ENCODE measurements at regions not wholly inside any gene's neighbourhood (a gene's known extent, or its start where the extent isn't known, plus 50 kb on each side); places are given as distances from the start of the nearest gene placed in this dataset.

DNA sequence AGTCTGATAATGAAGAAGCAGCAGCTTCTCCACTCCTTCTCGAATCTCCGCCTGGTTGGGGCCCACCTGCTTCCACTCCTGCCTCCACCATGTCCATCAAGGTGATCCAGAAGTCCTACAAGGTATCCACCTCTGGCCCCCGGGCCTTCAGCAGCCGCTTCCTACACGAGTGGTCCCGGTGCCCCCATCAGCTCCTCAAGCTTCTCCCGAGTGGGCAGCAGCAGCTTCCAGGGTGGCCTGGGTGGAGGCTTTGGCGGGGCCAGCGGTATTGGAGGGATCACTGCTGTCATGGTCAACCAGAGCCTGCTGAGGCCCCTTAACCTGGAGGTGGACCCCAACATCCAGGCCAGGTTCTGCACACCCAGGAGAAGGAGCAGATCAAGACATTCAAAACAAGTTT lies 381.0 kb upstream of the USP15 start:
- no peaks in the 10 kb centered on the region for H3K4me1 Mint-ChIP-seq
- H3K9me3 Mint-ChIP-seq = peaks cover 2 to 5% (median 2%) of the 10 kb centered on the region in 3 donors
- H3K36me3 Mint-ChIP-seq = no peaks in the 10 kb centered on the region
- H3K27ac Mint-ChIP-seq = no peak overlapping the region
- H3K4me3 Mint-ChIP-seq = no peak overlapping the region
- H3K27me3 Mint-ChIP-seq = no peaks in the 10 kb centered on the region

DNA sequence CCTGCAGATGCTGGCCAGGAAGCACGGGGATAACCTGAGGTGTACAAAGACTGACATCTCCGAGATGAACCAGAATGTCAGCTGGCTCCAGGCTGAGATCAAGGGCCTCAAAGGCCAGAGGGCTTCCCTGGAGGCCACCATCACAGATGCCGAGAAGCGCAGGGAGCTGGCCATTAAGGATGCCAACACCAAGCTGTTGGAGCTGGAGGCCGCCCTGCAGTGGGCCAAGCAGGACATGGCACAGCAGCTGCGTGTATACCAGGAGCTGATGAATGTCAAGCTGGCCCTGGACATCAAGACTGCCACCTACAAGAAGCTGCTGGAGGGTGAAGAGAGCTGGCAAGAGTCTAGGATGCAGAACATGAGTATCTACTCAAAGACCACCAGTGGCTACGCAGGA lies 380.0 kb upstream of the USP15 start:
- no peak overlapping the region for H3K4me3 Mint-ChIP-seq
- H3K27ac Mint-ChIP-seq = no peak overlapping the region
- no peaks in the 10 kb centered on the region for H3K4me1 Mint-ChIP-seq

DNA sequence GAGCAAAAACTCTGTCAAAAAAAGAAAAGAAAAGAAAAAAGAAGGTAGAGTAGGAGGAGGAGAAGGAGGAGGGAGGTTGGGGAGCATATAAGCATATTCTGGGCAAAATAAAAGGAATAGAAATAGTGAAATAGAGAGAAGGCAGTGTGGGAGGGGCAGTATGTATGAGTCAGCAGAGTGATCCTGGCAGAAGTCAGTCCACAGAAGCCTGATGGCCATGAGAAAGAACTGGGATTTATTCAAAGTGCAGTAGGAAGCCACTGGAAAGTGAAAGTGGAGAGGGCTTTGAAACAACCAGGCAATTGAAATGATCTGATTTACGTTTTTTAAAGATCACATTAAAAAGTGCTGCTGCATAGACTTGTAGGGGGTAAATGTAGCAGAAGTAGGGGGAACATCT lies 368.6 kb upstream of the USP15 start:
- H3K27me3 Mint-ChIP-seq = peaks cover 2% of the 10 kb centered on the region
- H3K9me3 Mint-ChIP-seq = peaks cover 2 to 9% (median 3%) of the 10 kb centered on the region in 3 donors
- H3K36me3 Mint-ChIP-seq = no peaks in the 10 kb centered on the region
- H3K4me1 Mint-ChIP-seq = peaks cover 0 to 3% (median 0%) of the 10 kb centered on the region in 3 donors
- H3K27ac Mint-ChIP-seq = no peak overlapping the region
- H3K4me3 Mint-ChIP-seq = no peak overlapping the region

More for the DNA sequence above, 380.0 kb upstream of the USP15 start:
- Mint-ChIP-seq H3K36me3 (no peaks in the 10 kb centered on the region), H3K9me3 (peaks cover 0 to 4% (median 2%) of the 10 kb centered on the region in 3 donors), H3K27me3 (no peaks in the 10 kb centered on the region)

DNA sequence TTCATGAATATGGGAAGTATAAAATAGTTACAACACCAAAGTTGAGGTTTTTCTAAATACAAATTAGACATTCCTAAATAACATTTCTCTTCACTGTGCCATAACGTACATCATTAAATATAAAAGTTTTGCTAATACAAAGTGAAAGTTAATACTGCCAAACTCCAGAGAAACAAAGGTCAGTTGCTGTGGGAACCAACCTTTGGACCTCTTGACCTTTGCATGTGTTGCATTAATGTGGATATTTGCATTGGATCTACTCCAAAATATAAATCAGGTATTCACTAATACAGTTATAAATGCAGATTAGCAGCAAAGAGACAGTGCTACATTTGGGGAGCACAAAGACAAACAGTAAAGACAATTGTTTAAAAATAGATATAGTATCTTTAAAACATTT lies 366.0 kb upstream of the USP15 start:
- Mint-ChIP-seq H3K4me3 (no peak overlapping the region), H3K36me3 (no peaks in the 10 kb centered on the region), H3K27ac (no peak overlapping the region), H3K4me1 (peaks cover 0 to 3% (median 0%) of the 10 kb centered on the region in 3 donors), H3K27me3 (peaks cover 2% of the 10 kb centered on the region), H3K9me3 (peaks cover 4 to 15% (median 10%) of the 10 kb centered on the region in 3 donors)

DNA sequence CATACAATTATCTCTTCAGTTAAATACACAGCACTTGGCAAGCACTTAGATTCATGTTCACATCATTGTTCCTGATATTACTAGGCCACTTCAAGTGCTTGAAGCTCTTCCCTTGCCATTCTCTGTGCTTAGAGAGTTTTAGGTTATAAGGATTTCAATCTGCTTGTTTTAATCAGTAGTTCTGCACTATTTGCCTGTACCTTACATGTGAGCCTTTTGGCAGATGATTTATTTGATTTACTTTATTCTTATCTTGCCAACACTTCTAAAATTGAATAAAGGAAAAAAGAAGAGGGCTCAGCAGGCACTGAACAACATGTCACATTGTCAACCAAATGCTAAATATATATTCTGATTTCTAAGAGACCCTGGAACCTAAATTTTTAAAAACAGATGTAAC lies 363.8 kb upstream of the USP15 start:
- Mint-ChIP-seq H3K36me3 (no peaks in the 10 kb centered on the region), H3K4me3 (no peak overlapping the region), H3K4me1 (peaks cover 0 to 3% (median 0%) of the 10 kb centered on the region in 3 donors), H3K27me3 (no peaks in the 10 kb centered on the region), H3K9me3 (peaks cover 5 to 22% (median 10%) of the 10 kb centered on the region in 3 donors), H3K27ac (no peak overlapping the region)

DNA sequence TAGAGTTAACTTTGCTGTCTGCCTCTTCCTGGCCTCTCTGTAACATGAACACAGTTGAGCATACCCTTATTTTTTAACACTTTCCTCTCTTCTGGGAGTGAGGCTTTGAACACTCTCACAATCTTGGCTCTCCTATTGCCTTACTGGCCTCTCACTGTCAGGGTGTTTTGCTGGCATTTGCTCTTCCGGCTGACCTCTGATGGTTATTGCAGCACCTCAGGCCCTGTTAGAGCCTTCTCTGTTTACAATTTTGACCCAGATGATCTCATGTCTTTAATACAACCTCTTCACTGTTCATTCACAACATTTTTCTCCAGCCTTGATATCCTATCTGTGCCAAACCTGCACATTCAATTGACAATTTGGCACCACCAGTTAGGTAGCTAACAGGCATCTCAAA lies 357.8 kb upstream of the USP15 start:
- H3K9me3 Mint-ChIP-seq = peaks cover 6 to 20% (median 14%) of the 10 kb centered on the region in 3 donors
- no peaks in the 10 kb centered on the region for H3K36me3 Mint-ChIP-seq
- H3K27ac Mint-ChIP-seq = no peak overlapping the region
- H3K4me3 Mint-ChIP-seq = no peak overlapping the region
- no peaks in the 10 kb centered on the region for H3K27me3 Mint-ChIP-seq
- H3K4me1 Mint-ChIP-seq = no peaks in the 10 kb centered on the region

DNA sequence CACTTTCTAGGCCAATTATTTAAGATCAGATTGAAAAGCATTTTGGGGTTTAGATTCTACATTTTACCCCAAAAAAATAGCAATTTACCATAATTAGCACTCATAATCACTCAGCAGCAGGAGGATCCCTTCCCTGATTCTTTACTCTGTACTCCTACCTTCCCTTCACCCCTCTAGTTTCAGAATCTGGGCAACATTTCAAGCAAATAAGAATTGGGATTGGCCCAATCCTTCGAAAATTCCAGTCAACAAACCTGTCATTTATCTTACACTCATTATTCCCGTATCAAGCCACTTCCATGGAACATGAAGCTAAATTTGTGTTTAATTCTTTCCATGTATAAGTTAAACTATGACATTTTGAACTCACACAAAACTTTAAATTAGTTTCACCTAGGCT lies 349.1 kb upstream of the USP15 start:
- no peak overlapping the region for H3K4me3 Mint-ChIP-seq
- H3K9me3 Mint-ChIP-seq = peaks cover 2 to 21% (median 4%) of the 10 kb centered on the region in 3 donors
- H3K4me1 Mint-ChIP-seq = no peaks in the 10 kb centered on the region
- H3K27me3 Mint-ChIP-seq = no peaks in the 10 kb centered on the region
- no peaks in the 10 kb centered on the region for H3K36me3 Mint-ChIP-seq
- no peak overlapping the region for H3K27ac Mint-ChIP-seq

DNA sequence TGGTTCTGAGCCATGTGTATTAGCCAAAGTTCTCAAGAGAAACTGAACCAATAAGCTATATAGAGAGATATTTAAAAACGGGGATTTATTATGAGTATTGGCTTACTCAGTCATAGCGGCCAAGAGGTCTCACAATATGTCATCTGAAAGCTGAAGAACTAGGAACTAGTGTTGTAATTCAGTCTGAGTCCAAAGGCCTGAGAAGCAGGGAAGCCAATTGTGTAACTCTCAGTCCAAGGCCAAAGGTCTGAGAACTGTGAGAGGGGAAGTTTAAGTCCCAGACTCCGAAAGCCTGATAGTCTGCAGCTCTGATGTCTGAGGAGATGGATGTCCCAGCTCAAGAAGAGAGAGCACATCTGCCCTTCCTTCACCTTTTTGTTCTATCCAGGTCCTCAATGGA lies 344.8 kb upstream of the USP15 start:
- Mint-ChIP-seq H3K9me3 (peaks cover 2 to 16% (median 5%) of the 10 kb centered on the region in 3 donors), H3K4me1 (no peaks in the 10 kb centered on the region), H3K27ac (no peak overlapping the region), H3K27me3 (no peaks in the 10 kb centered on the region), H3K4me3 (no peak overlapping the region), H3K36me3 (peaks cover 2% of the 10 kb centered on the region)

DNA sequence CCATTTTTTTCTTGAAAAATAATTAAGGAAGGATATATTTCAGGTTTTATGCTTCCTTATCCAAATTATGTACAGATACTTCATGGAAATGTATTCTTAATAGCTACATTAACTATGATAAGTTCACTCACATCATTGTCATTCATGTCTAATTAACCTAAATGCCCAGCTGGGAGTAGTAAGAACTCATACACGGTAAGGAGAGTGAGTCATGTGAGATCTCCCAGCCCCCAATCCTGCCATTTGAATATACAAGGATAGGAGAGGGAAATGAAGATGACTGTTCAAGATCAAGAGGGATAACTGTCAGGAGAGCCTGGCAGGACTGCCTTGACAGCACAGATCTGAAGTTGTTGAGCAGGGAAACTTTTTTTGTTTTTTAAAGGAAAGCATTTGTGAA lies 343.4 kb upstream of the USP15 start:
- H3K27me3 Mint-ChIP-seq = no peaks in the 10 kb centered on the region
- H3K36me3 Mint-ChIP-seq = peaks cover 2% of the 10 kb centered on the region
- no peak overlapping the region for H3K27ac Mint-ChIP-seq
- no peak overlapping the region for H3K4me3 Mint-ChIP-seq
- H3K4me1 Mint-ChIP-seq = no peaks in the 10 kb centered on the region
- peaks cover 6 to 12% (median 8%) of the 10 kb centered on the region in 3 donors for H3K9me3 Mint-ChIP-seq

DNA sequence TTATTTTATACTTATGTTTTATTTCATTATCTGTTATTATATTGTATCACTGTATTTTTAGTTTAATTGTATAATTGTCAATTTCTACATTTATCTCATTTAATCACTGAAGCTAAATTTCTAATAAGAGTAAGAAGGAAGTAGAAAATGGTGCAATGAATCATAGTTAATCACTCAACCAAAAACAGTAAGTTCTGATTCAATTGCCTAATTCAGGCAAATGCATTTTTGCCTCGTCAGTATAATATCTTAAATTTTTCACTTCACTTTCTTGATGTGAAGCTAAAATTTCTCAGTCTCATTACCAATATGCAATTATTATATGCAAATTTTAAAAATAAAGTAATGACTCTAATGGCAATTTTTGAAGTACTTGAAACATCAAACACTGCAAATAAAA lies 340.5 kb upstream of the USP15 start:
- H3K4me1 Mint-ChIP-seq = no peaks in the 10 kb centered on the region
- no peak overlapping the region for H3K4me3 Mint-ChIP-seq
- H3K36me3 Mint-ChIP-seq = peaks cover 2% of the 10 kb centered on the region
- no peaks in the 10 kb centered on the region for H3K27me3 Mint-ChIP-seq
- H3K27ac Mint-ChIP-seq = no peak overlapping the region
- peaks cover 6 to 18% (median 15%) of the 10 kb centered on the region in 3 donors for H3K9me3 Mint-ChIP-seq

DNA sequence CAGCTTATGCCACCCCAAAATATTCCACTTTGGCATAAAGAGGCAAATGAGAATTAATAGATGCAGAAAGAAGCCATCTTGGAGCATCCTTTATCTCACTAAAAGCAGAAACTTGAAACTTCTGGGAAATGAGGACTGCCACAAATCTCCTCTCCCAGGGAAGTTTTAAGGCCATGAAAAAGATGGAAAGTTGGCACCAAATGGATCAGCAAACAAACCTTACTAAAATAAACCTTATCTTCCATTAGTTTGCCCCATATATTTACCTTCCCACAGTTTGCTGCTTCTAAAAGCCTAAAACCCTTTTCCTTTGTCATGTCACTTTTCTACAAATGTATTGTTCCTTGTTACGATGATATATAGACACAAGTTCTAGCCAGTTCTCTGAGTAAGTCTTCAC lies 340.0 kb upstream of the USP15 start:
- no peak overlapping the region for H3K4me3 Mint-ChIP-seq
- H3K4me1 Mint-ChIP-seq = no peaks in the 10 kb centered on the region
- no peaks in the 10 kb centered on the region for H3K27me3 Mint-ChIP-seq
- peaks cover 2% of the 10 kb centered on the region for H3K36me3 Mint-ChIP-seq
- peaks cover 9 to 18% (median 15%) of the 10 kb centered on the region in 3 donors for H3K9me3 Mint-ChIP-seq
- no peak overlapping the region for H3K27ac Mint-ChIP-seq

DNA sequence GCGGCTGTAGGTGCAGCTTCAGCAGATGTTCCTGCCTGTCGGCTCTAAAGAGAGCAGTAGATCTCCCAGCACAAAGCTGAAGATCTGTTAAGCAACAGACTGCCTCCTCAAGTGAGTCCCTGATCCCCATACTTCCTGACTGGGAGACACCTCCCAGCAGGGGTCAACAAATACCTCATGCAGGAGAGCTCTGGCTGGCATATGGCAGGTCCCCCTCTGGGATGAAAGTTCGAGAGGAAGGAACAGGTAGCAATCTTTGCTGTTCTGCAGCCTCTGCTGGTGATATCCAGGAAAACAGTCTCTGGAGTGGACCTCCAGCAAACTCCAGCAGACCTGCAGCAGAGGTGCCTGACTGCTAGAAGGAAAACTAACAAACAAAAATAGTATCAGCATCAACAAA lies 337.1 kb upstream of the USP15 start:
- Mint-ChIP-seq H3K4me3 (no peak overlapping the region), H3K9me3 (peaks cover 13 to 24% (median 24%) of the 10 kb centered on the region in 3 donors), H3K27ac (no peak overlapping the region), H3K36me3 (peaks cover 1% of the 10 kb centered on the region), H3K27me3 (no peaks in the 10 kb centered on the region), H3K4me1 (no peaks in the 10 kb centered on the region)

DNA sequence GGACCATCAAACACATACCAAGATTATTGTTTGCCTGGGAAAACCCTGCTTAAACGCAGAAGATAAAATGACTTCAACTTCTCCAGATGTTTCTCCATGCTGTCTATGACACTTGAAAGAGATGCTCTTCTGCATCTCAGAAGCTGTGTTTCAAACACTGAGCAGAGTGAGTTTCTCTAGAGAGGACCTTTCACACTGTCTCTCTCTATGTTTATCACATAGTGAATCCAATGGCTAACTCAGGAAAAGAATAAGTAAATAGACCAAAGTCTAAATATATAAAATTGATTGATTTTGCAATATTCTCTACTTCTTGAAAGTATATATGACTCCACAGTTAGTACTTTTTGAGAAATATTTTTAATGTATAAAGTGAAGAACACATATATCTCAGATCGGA lies 325.6 kb upstream of the USP15 start:
- Mint-ChIP-seq H3K27me3 (no peaks in the 10 kb centered on the region), H3K4me1 (no peaks in the 10 kb centered on the region), H3K36me3 (no peaks in the 10 kb centered on the region), H3K9me3 (peaks cover 0 to 6% (median 4%) of the 10 kb centered on the region in 3 donors), H3K27ac (no peak overlapping the region), H3K4me3 (no peak overlapping the region)

DNA sequence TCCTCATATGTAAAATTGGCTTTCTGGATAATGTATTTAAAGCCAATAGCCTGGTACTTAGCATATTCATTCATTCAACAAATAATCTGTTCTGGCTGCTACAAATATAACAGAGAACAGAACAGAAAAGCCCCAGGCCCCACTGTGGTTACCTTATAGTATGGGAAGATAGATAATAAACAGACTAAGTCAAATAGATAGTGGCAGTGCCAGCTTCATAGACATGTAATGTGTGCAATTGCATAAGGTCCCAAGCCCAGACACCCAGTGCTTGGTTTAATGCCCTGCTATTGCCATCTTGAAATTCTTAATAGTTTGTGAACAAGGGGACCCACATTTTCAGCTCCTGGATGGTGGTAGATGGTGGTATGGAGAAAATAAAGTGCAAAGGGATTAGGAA lies 320.2 kb upstream of the USP15 start:
- no peak overlapping the region for H3K27ac Mint-ChIP-seq
- H3K27me3 Mint-ChIP-seq = no peaks in the 10 kb centered on the region
- H3K4me1 Mint-ChIP-seq = no peaks in the 10 kb centered on the region
- H3K9me3 Mint-ChIP-seq = peaks cover 4 to 9% (median 6%) of the 10 kb centered on the region in 3 donors
- no peaks in the 10 kb centered on the region for H3K36me3 Mint-ChIP-seq
- H3K4me3 Mint-ChIP-seq = no peak overlapping the region

DNA sequence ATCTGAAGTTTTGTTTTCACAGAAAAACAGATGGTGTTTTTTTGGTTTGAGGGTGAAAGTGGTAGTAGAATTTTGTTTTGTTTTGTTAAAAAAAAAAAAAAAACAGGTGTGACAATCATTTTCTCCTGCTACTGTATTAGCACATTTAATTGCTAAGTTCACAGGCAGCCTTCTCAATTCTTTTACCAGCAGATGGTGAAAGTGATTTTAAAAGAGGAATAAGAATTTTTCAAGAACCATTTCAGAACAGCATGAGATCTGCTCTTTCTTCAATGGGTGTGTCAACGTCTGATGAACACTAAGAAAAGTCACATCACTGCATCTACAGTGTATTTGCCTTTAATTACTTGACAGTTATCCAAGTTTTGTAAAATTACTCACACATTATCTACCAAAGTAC lies 303.7 kb upstream of the USP15 start:
- Mint-ChIP-seq H3K4me1 (no peaks in the 10 kb centered on the region), H3K36me3 (peaks cover 1% of the 10 kb centered on the region), H3K4me3 (no peak overlapping the region), H3K27me3 (no peaks in the 10 kb centered on the region), H3K9me3 (peaks cover 0 to 3% (median 0%) of the 10 kb centered on the region in 3 donors), H3K27ac (no peak overlapping the region)

DNA sequence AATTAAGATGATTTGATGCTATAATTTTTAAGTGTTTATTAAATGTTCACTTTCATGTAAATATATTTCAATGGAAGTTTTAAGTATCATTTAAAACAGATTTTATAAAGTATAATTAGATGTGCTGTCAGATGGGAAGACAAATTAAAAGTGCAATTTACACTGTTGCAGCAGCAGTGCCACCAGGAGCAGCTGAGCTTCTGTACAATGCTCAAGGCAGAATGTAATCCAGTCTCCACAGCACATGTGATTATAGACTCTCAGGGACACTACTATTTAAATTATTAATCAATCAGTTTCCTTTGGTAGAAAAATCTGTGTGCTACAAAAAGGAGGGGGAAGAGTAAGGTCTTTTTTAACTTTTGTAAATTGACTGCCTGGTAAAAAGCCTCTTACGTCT lies 285.7 kb upstream of the USP15 start:
- no peaks in the 10 kb centered on the region for H3K4me1 Mint-ChIP-seq
- H3K27ac Mint-ChIP-seq = no peak overlapping the region
- H3K9me3 Mint-ChIP-seq = peaks cover 0 to 11% (median 1%) of the 10 kb centered on the region in 3 donors
- no peaks in the 10 kb centered on the region for H3K36me3 Mint-ChIP-seq
- no peaks in the 10 kb centered on the region for H3K27me3 Mint-ChIP-seq
- no peak overlapping the region for H3K4me3 Mint-ChIP-seq

DNA sequence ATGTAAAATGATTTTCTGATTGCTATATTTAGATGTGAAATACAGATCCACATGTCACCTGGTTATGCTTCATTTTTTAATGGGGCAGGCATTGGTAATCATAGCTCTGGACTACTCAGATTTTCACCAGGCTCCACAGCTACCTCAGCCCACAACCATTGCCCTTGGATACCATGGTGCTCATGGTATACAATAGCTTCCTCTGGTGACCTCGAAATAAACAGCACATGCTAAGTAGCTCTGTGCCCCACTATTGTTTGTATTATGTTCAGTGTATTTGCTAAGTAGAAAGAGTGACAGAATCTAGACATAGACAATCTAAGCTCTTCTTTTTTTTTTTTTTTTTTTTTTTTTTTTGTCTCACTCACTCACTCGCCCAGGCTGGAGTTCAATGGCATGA lies 274.4 kb upstream of the USP15 start:
- no peaks in the 10 kb centered on the region for H3K9me3 Mint-ChIP-seq
- H3K4me3 Mint-ChIP-seq = no peak overlapping the region
- no peaks in the 10 kb centered on the region for H3K4me1 Mint-ChIP-seq
- no peak overlapping the region for H3K27ac Mint-ChIP-seq
- H3K27me3 Mint-ChIP-seq = no peaks in the 10 kb centered on the region
- H3K36me3 Mint-ChIP-seq = no peaks in the 10 kb centered on the region
